GM21529 (cell line): ENCODE measurements at regions not wholly inside any gene's neighbourhood (a gene's known extent, or its start where the extent isn't known, plus 50 kb on each side); places are given as distances from the start of the nearest gene placed in this dataset.

Experiments used
- ATAC-seq: cut with Tn5 transposase; IDR thresholded peaks from one replicate; pipeline ENCODE4 v1.9.1; 2021; ENCODE audit not compliant: unreplicated experiment

DNA sequence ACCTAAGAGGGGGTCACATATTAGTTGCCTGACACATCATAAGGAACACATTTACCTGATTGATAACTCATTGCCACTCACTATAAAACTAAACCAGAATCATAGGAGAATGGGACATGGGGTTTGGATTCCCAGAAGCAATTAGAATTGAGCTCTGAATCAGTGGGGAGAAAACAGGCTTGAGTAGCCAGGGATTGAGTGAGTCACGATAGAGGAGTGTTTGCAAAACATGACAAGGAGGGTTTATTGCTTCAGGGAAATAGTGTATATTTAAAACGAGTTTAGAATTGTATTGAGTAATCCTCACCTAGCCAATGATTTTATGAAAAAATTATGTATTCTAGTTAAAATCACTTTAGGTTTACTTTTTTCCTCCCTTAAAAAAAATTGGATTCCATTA lies 101.1 kb upstream of the THRB start:
- ATAC-seq = no peak

DNA sequence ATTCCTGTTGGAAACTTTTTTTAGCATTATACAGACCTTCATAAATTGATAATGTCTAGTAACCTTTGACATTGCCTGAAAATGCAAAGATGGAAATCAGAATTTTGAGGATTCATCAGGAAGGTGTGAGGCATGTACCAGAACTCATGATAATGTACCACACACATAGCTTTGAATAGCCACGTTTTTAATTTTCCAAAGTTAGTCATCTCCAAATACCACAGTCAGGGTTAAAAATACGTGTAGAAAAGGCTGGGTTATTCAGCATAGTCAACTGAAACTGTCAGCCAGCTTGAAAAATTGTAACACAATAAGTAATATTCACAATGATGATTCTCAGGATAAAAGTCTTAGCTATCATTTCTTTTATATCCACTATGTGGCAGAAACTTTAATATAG lies 102.0 kb upstream of the THRB start:
- ATAC-seq = no peak

DNA sequence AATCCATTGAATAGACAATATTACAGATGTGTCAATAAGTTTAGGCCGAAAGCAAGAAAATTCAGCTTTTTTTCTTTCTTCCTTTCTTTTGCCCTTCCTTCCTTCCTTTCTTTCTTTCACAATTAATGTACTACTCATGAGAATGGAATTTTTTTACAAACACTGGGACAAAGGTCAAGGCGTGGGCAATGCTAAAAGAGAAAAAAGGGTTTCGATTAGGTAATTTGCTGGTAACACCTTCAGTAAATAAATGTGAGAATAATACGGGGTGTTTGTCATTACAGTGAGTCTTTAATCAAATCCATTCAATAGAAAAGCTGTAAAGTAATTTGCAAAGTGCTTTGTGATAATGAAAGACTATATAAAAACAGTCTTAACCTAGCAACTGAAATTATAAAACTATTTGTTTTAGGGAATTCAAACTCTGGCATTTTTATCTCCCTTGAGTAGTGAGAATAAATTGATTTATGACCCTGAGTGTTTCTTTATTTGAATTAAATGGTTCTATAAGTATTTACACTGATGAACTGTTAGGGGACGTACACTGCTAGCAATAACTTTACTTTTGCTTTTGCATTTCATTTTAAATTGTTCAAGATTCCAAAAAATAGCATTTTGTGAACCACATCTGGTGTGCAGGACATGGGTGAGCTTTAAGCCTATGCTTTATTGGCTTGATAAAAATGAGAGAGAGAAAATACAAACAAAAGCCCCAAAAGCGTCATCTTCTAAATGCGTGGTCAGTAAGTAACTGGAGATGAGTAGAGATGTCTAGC lies 104.2 kb upstream of the THRB start:
- ATAC-seq = no peak

GRCh38 chr3:24601066-24601939 lies 106.7 kb upstream of the THRB start:
- no peak for ATAC-seq

DNA sequence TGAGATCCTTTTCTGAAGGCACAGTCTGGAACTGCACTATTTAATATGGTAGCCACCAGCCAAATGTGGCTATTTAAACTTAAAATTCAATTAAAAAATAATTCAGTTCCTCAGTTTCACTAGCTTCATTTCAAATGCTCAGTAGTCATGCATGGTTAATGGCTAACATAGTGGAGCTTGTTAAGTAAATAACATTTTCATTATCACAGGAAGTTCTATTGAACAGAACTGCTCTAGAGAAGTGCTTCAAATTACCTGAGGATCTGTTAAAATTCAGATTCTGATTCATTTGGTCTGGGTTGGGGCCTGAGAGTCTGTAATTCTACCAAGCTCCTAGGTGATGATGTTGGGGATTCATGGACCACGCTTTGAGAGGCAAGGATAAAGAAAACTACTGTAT lies 109.6 kb upstream of the THRB start:
- ATAC-seq = no peak

GRCh38 chr3:24605511-24606028 lies 110.9 kb upstream of the THRB start:
- ATAC-seq = no peak

DNA sequence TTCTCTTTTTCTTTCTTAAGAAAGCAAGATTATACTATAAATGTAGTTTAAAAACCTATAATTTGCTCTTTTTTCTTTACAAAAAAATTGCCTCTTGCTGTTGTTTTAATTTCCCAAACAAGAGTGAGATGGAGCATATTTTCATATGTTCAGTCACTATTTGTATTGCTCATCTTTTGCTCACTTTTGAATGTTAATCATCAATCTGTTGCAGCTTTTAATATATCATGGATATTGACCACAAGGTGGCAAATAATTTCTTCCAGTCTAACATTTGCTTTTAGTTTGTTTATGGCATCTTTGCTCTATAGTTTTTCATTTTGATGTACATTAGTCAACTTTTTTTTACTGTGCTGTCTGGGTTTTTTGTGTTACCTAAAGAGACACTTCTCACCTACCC lies 112.6 kb upstream of the THRB start:
- ATAC-seq = no peak

DNA sequence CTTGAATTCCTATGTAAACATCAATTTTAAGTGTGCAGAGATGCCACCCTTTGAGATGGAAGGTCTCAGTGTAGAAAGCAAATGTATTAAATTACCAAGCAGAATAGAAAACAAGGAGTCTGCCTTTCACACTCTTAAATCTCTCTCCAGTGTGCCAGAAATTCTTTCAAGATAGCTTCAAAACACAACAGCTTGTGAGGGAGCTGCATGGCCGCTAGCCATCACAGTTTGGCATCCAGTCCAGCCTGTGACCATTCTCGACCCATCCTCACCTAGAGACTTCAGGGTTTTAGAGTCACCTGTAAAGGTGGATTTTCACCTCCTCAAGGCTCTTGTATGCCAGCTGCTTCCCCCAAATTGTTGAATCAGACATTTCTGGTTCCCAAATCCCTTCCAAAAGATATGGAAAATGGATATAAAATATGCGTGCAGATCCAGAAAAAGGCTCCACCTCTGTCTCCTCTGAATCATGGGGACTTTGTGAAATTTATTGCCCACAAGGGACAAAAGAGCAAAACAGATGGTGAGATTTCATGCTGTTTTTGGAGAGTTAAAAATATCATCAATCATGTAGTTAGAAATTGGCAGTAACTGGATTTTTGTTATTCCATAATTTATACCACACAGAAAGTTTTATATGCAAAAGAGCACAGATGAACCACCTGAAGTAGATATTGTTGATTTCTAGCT lies 114.2 kb upstream of the THRB start:
- no peak for ATAC-seq

DNA sequence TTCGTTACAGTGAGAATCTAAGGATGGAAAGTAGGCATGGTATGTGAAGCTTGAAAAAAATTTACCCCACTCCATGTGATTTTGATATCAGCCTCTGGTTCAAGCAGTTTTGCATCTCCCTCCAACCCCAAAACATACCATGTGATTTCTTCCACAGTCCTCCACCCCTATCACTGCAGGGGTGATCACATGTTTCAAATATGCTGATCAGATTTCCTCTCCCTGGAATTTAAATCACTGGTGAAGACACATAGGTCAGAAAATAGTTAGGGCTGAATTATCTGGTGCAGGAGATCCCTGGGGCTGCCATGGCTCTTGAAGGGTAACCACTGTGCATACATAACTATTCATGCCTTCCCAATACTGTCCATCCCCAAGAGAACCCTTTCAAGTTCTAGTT lies 119.7 kb upstream of the THRB start:
- no peak for ATAC-seq

GRCh38 chr3:24615177-24615576 lies 120.5 kb upstream of the THRB start:
- ATAC-seq = no peak

GRCh38 chr3:24616110-24616829 lies 121.6 kb upstream of the THRB start:
- ATAC-seq = no peak

GRCh38 chr3:24622138-24622537 lies 127.5 kb upstream of the THRB start:
- ATAC-seq = no peak

- no peak for ATAC-seq
These were observed 128.1 kb upstream of the THRB start for GRCh38 chr3:24622696-24623225.

DNA sequence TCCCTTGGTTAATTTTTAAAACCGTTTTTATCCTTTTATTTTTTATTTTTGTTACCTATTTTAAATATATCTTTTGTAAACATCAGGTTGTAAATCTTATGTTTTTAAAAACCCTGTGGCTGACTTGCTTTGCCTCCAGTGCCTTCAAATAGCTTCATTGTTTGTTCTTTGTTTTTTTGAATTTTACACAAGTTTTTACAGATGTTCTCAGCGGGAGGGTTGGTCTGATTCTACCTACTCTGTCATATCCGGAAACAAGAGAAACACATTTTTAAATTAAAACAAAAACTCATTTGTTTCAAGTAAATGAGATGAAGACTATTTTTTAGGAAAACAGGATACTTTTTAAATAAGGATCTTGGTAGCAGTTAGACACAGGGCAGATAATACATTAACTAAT lies 129.0 kb upstream of the THRB start:
- ATAC-seq = no peak

GRCh38 chr3:24624938-24625681 lies 130.5 kb upstream of the THRB start:
- ATAC-seq = no peak

- ATAC-seq = no peak
These were observed 134.0 kb upstream of the THRB start for GRCh38 chr3:24628523-24629258.

- ATAC-seq = no peak
These were observed 136.8 kb upstream of the THRB start for GRCh38 chr3:24631481-24631880.

DNA sequence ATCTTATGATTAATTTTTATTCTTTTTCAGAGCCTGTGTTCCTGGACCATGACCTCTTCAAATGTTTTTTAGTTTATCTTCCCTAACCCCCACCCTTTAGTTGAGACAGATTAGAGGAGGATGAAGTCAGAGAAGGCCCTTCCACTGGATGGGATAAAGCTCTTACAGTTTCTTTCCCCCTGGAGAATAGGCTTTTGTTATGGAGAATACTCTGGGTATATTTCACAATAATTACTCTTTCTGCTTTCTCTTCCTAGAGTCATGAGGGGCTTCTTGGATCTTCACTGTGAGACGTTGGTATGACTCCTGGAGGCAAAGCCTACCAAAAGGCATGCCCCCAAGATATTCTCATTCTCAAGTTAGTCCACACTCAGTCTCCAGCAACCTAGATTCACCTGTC lies 144.4 kb upstream of the THRB start:
- no peak for ATAC-seq
